ENCODE measurements at regions not wholly inside any gene's neighbourhood (a gene's known extent, or its start where the extent isn't known, plus 50 kb on each side); places are given as distances from the start of the nearest gene placed in this dataset.
A peak's percentile ranks its signal among the peaks of the same experiment; 100 is the strongest.
"Not testable (repeated sequence)": the region's sequence is repeated elsewhere in the genome, so short reads cannot be mapped to it uniquely, and the experiment has no call there.

DNA sequence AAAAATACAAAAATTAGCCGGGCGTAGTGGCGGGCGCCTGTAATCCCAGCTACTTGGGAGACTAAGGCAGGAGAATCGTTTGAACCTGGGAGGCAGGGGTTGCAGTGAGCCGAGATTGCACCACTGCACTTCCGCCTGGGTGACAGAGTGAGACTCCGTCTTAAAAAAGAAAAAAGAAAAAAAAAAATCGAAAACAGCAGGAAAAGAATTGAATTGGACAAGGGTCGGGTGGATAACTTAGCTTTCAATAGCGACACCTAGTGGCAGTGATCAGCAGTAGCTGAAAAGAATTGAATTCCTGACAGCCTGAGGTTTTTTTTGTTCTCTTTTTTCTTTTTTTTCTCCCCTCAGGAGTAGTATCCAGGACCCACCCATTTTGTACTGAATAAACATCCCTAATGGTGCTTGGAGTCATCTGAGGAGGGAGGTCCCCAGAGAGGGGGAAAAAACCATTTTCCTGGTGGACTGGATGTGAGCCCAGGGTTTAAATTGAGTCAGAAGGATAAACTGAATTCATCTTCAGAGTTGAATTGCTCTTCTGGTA is 55.1 kb downstream of the CYCS start:
- Mint-ChIP-seq H3K27ac (no peak overlapping the region), H3K27me3 (peaks cover 5% of the 10 kb centered on the region), H3K36me3 (ENCODE audit: low read depth) (no peaks in the 10 kb centered on the region), H3K4me3 (no peak overlapping the region), H3K9me3 (no peaks in the 10 kb centered on the region), H3K4me1 (peaks cover 7% of the 10 kb centered on the region)
- ATAC-seq (peak; percentile 52), DNase-seq (peak; percentile 42)

DNA sequence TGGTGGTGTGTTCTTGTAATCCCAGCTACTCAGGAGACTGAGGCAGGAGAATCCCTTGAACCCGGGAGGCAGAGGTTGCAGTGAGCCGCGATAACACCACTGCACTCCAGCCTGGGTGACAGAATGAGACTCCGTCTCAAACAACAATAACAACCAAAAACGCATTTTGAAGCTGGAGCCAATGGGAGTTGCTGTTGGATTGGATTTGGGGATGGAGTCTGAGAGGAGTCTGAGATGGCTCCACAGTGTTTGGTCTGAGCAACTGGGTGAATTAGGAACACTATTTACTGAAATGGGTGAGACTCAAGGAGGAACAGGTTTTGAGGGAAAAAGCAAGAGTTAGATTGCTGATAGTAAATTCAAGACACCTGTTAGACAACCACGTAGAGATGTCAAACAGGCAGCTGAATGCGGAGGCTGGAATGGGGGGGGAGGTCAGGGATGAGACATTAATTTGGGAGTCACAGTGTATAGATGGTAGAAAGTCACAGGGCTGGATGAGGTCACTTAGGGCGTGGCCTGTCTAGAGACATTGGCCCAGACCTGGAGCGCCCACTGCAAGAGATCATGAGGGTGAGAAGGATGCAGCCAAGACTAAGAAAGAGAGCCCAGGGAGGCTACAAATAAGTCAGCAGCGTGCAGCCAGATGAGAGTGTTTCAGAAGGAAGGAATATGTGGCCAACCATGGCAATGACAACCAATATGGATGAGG is 56.4 kb downstream of the CYCS start:
- peaks cover 5% of the 10 kb centered on the region for H3K27me3 Mint-ChIP-seq
- H3K27ac Mint-ChIP-seq: no peak overlapping the region
- H3K36me3 Mint-ChIP-seq (ENCODE audit: low read depth): no peaks in the 10 kb centered on the region
- ATAC-seq (no peak), DNase-seq (no peak)
- no peaks in the 10 kb centered on the region for H3K9me3 Mint-ChIP-seq
- no peak overlapping the region for H3K4me3 Mint-ChIP-seq
- H3K4me1 Mint-ChIP-seq: peaks cover 6% of the 10 kb centered on the region

GRCh38 chr7:25067726-25068501 is 57.1 kb downstream of the CYCS start:
- H3K27ac Mint-ChIP-seq: no peak overlapping the region
- no peak overlapping the region for H3K4me3 Mint-ChIP-seq
- H3K4me1 Mint-ChIP-seq: peaks cover 2% of the 10 kb centered on the region
- DNase-seq (no peak), ATAC-seq (no peak)
- peaks cover 5% of the 10 kb centered on the region for H3K27me3 Mint-ChIP-seq
- H3K36me3 Mint-ChIP-seq (ENCODE audit: low read depth): no peaks in the 10 kb centered on the region
- no peaks in the 10 kb centered on the region for H3K9me3 Mint-ChIP-seq

GRCh38 chr7:25066253-25066652 is 58.8 kb downstream of the CYCS start:
- Mint-ChIP-seq H3K36me3 (ENCODE audit: low read depth) (no peaks in the 10 kb centered on the region), H3K9me3 (no peaks in the 10 kb centered on the region), H3K4me1 (peaks cover 6% of the 10 kb centered on the region), H3K4me3 (no peak overlapping the region), H3K27ac (no peak overlapping the region), H3K27me3 (peaks cover 5% of the 10 kb centered on the region)
- ATAC-seq (peak; percentile 44), DNase-seq (no peak)

GRCh38 chr7:25062380-25062779 is 62.7 kb downstream of the CYCS start:
- H3K27me3 Mint-ChIP-seq: no peaks in the 10 kb centered on the region
- H3K4me3 Mint-ChIP-seq: no peak overlapping the region
- ATAC-seq (no peak), DNase-seq (no peak)
- H3K27ac Mint-ChIP-seq: peak overlapping the region; percentile 5
- H3K9me3 Mint-ChIP-seq: no peaks in the 10 kb centered on the region
- H3K4me1 Mint-ChIP-seq: peaks cover 4% of the 10 kb centered on the region
- no peaks in the 10 kb centered on the region for H3K36me3 Mint-ChIP-seq (ENCODE audit: low read depth)

DNA sequence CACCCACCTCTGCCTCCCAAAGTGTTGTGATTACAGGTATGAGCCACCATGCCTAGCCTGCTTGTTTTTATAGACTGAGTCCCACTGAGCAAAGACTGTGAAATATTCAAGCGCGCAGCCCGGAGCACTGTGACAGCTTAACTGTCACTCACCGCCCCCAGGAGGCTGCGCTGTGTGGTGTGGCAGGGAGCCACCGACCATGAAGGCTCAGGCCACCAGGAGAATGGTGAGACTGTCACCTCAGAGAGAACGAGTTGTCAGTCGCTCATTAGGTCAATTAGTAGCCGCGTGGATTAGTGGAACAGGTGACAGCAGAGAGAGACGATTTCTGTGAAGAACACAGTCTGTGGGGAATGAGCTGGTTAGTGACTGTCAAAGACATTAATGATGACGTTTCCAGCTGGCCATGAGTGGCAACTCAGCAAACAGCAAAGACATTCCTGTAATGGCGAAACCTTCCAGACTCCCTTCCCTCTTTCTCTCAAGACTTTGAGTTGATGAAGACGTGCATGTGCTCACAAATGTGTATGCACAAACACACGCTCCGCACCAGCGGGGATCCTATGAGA is 64.5 kb downstream of the CYCS start:
- Mint-ChIP-seq H3K27me3 (no peaks in the 10 kb centered on the region), H3K36me3 (ENCODE audit: low read depth) (no peaks in the 10 kb centered on the region), H3K4me1 (peaks cover 4% of the 10 kb centered on the region), H3K27ac (no peak overlapping the region), H3K4me3 (no peak overlapping the region), H3K9me3 (no peaks in the 10 kb centered on the region)
- ATAC-seq: no peak
- no peak for DNase-seq

GRCh38 chr7:25059576-25059975 is 65.5 kb downstream of the CYCS start:
- H3K9me3 Mint-ChIP-seq: no peaks in the 10 kb centered on the region
- DNase-seq (no peak), ATAC-seq (no peak)
- no peak overlapping the region for H3K4me3 Mint-ChIP-seq
- no peaks in the 10 kb centered on the region for H3K36me3 Mint-ChIP-seq (ENCODE audit: low read depth)
- no peaks in the 10 kb centered on the region for H3K27me3 Mint-ChIP-seq
- H3K27ac Mint-ChIP-seq: peak overlapping the region; percentile 63
- peaks cover 4% of the 10 kb centered on the region for H3K4me1 Mint-ChIP-seq

- H3K36me3 Mint-ChIP-seq (ENCODE audit: low read depth): no peaks in the 10 kb centered on the region
- no peak overlapping the region for H3K27ac Mint-ChIP-seq
- no peaks in the 10 kb centered on the region for H3K9me3 Mint-ChIP-seq
- H3K4me1 Mint-ChIP-seq: peaks cover under 1% of the 10 kb centered on the region
- DNase-seq (no peak), ATAC-seq (no peak)
- peaks cover 3% of the 10 kb centered on the region for H3K27me3 Mint-ChIP-seq
- H3K4me3 Mint-ChIP-seq: no peak overlapping the region
Observed at GRCh38 chr7:25056368-25056767, 68.7 kb downstream of the CYCS start.

DNA sequence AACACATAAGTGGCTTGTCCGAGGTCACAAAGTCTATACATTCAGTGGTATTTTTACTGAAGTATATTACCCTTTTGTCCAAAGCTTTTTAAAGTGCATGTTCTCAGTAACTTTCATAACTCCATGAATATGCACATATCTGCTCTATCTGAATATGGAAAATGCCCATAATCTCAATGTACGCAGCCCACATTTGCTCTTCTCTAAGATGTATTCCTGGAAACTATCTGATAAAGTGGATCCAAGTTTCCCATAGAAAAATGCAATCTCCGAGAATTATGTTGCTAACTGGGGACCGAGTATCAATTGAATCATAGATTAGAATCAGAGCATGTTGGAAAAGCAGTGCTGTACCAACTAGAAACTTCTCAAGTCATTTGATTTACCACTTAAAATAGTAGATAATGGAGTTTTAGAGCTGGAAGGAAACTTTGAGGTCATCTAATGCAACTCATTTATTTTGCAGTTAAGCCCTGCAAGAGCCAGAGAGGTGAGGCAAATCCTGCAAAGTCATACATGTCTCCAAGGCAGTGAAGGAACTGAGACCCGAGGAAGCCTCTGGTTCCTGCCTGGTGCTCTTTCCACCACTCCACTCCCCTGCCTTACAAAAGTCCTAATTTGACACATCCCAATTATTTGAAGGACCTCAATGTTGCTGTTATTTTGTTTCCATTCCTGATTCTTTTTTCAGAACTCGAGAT is 69.4 kb downstream of the CYCS start:
- ATAC-seq (no peak), DNase-seq (no peak)
- Mint-ChIP-seq H3K27ac (no peak overlapping the region), H3K36me3 (ENCODE audit: low read depth) (no peaks in the 10 kb centered on the region), H3K27me3 (peaks cover 3% of the 10 kb centered on the region), H3K4me3 (no peak overlapping the region), H3K9me3 (no peaks in the 10 kb centered on the region), H3K4me1 (no peaks in the 10 kb centered on the region)

GRCh38 chr7:25054819-25055519 is 70.1 kb downstream of the CYCS start:
- Mint-ChIP-seq H3K4me3 (no peak overlapping the region), H3K36me3 (ENCODE audit: low read depth) (no peaks in the 10 kb centered on the region), H3K27ac (no peak overlapping the region), H3K4me1 (no peaks in the 10 kb centered on the region), H3K9me3 (no peaks in the 10 kb centered on the region), H3K27me3 (peaks cover 3% of the 10 kb centered on the region)
- DNase-seq (no peak), ATAC-seq (no peak)

DNA sequence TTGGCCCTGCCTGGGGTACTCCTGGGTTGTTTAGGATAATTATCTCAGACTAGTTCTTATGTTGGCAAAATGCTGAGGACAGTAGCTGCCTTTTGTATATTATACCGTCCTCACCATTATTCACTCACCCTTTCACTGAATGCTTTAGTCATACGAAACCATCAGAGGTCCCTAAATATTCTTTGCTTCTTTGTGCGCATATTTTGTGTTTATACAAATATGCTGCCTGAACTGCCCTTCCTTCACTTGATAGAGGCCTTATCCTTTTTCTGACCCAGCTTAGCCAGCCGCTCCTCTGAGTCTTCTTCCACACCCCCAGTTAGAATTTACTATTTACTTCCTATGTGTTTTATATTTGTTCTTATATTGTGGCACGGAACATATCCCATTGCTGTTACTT is 70.2 kb upstream of the OSBPL3 start:
- Mint-ChIP-seq H3K4me3 (no peak overlapping the region), H3K36me3 (ENCODE audit: low read depth) (no peaks in the 10 kb centered on the region), H3K27ac (no peak overlapping the region), H3K27me3 (peaks cover 3% of the 10 kb centered on the region), H3K4me1 (no peaks in the 10 kb centered on the region), H3K9me3 (no peaks in the 10 kb centered on the region)
- DNase-seq (no peak), ATAC-seq (no peak)

DNA sequence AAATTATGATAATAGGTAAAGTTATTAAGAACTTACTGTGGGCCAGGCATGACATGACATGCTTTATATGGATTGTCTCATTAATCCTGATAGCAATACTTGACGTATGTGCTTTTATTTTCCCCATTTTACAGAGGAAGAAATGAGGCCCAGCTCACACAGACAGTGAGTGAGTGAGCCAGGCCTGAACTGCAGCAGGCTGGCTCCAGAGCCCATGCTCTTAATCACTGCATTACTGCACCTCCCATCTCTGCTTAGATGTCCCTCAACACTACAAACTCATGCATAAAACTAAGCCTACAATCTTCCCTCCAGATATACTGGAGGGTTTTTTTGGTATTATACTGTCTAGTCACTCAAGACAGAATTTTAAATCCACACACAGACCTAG is 68.5 kb upstream of the OSBPL3 start:
- ATAC-seq: no peak
- Mint-ChIP-seq H3K4me3 (no peak overlapping the region), H3K27ac (no peak overlapping the region), H3K4me1 (no peaks in the 10 kb centered on the region), H3K9me3 (no peaks in the 10 kb centered on the region), H3K36me3 (ENCODE audit: low read depth) (no peaks in the 10 kb centered on the region), H3K27me3 (peaks cover under 1% of the 10 kb centered on the region)
- DNase-seq: no peak

DNA sequence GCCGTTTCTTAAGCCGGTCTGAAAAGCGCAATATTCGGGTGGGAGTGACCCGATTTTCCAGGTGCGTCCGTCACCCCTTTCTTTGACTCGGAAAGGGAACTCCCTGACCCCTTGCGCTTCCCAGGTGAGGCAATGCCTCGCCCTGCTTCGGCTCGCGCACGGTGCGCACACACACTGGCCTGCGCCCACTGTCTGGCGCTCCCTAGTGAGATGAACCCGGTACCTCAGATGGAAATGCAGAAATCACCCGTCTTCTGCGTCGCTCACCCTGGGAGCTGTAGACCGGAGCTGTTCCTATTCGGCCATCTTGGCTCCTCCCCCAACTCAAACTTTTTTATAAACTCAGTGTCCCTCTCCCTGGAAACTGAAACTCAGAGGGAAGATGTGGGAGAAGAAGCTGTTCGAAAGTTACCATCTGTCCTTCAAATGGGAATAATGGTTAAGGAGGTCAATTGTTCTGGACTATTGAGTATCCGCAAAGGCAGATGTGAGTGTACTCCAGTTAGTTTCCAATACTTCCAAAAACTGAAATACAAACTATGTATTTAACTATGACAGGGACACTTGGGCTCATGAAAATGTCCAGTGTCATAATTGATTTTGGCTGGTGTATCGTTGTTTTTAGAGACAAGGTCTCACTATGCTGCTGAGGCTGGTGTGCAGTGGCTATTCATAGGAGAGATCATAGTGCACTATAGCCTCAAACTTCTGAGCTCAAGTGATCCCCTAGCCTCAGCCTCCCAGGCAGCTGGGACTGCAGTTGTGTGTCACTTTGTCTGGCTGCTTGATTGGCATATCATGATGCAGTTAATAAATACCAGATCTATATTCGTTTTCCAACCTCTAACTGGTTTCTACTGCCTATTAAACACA is 67.8 kb upstream of the OSBPL3 start:
- DNase-seq; H3K4me3 Mint-ChIP-seq; H3K9me3 Mint-ChIP-seq; ATAC-seq; H3K27ac Mint-ChIP-seq; H3K4me1 Mint-ChIP-seq; H3K27me3 Mint-ChIP-seq; H3K36me3 Mint-ChIP-seq (ENCODE audit: low read depth): not testable (repeated sequence)
